Suppressor macrophage (primary cell): ENCODE measurements at regions not wholly inside any gene's neighbourhood (a gene's known extent, or its start where the extent isn't known, plus 50 kb on each side); places are given as distances from the start of the nearest gene placed in this dataset.
"Not testable (repeated sequence)": the region's sequence is repeated elsewhere in the genome, so short reads cannot be mapped to it uniquely, and the experiment has no call there.

ENCODE experiments used
- DNase-seq, 4 experiments: peaks; one replicate each; pipeline ENCODE4 v3.0.0-alpha.2; 2020 to 2022

DNA sequence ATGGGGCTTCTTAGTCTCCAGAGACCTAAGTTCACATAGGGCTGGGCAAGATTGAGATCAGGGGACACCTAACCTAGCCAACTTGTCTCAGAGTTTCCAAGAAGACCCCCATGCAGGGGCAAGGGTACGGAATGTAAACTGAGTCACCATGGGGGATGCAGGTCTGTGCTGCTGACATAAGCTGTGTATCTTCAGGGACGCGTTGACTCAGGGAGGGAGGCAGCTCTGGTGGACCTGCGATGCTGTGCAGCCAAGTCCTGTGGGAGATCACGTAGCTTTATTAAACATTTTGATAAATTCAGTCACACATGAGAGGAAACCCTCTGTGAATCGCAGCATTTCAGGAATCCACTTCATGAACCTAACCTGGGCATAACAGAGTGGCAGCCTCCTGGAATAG lies 216.0 kb downstream of the ANKRD30B start:
- DNase-seq, result no peak

DNA sequence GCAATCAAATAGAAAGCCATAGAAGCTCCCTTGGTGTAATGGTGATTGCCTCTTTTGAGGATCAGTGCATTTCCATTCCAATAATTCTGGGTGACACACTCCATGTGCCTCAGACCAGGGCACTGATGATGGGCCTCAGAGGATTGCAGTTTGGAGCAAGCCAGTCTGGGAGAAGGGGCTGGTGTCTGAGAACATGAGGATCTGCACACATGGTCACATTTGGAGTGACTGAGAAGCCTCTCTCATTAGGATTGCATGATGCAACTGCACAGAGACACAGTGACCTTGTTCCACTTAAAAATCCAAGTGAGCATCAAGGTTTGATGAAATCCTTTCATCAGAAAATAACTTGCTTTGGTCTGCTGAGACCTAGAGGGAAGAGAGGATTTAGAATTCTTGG lies 216.4 kb downstream of the ANKRD30B start:
- DNase-seq, result no peak

DNA sequence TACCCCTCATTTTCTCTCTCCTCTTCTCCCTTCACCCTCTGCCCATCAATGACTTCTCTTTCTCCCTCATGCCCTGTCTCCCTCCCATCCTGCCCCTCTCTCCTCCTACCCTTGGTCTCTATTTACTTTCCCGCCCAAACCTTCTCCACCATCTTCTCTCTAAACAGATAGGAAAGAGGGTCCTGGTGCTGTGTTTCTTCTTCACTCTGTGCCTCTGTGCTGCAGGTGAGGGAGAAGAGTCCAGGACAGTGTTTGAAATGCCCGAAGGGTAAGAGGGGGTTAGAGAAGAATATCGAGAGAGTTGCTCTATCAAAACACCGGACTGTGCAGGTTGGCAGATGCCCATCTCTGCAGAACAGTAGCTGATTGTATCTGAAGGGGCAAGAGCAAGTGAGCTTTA lies 217.0 kb downstream of the ANKRD30B start:
- not testable (repeated sequence) for DNase-seq

DNA sequence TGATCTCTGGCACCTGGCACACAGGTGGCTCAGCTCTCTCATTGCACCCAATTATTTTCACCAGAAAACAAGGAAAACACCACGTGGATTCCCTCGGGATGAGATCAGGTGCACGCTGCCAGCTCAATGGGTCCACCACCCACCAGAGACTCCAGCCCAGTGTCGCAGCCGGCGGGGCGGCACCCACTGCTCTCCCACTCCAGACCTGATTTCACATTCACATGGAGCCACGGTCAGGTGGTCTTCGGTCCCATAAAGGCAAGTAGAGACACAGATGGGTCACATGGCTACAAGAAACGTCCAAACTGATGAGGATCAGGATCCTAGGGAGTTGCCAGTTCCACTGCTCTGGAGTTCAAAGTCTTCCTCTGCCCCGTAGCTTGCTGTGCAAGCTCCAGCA lies 217.6 kb downstream of the ANKRD30B start:
- DNase-seq, result no peak

DNA sequence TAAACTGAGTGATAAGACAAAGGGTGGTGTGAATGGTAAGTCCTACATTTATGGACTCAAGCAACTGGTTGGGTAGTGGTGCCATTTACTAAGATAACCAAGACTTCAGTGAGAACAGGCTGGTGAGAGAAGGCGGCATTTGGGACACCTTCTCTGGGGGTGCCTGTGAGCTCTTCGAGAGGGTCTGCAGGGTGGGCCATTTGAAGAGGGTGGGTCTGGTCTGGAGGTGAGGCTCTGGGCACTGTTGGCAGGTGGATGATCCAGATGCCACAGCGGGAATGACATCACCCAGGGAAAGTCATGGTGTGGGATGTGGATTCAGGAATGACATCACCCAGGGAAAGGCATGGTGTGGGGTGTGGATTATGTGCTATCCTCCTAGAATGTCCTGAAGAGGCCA lies 219.3 kb downstream of the ANKRD30B start:
- DNase-seq, result not testable (repeated sequence)

DNA sequence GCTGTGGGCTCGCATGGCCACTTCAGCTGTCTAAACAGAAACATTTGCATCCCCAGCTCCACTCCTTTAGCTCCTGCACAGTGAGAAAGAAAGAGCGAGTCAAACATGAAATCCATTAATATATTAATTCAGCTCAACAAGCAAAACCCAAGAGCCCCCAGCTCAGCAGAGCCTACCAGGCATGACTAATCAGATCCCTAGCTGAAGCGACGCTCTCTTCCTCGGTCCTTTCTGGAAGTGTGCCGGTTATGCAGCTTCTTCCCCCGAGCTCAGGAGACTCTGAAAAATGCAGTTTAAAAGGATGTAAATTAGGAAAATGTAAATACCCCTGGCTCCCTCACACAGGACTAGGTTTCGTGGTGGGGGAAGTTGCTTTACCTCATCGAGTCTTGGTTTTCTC lies 221.5 kb downstream of the ANKRD30B start:
- no peak for DNase-seq

DNA sequence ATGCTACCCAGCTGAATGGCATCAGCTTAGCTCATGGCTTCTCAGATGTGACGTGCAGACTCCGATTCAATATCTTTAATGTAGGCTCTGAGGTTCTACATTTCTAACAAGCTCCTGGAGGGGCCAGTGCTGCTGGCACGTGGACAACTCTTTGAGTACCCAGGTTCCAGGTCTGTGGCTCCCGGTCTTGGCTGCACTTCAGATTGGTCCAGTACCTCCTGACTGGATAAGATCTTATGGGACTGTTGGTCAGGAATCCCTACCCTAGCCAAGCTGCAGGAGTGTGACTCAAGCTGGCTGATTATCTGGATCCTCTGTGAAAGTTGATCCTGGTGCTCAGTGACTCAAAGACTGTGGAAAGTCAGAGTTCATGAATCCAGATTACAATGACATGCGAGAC lies 222.1 kb downstream of the ANKRD30B start:
- no peak for DNase-seq

DNA sequence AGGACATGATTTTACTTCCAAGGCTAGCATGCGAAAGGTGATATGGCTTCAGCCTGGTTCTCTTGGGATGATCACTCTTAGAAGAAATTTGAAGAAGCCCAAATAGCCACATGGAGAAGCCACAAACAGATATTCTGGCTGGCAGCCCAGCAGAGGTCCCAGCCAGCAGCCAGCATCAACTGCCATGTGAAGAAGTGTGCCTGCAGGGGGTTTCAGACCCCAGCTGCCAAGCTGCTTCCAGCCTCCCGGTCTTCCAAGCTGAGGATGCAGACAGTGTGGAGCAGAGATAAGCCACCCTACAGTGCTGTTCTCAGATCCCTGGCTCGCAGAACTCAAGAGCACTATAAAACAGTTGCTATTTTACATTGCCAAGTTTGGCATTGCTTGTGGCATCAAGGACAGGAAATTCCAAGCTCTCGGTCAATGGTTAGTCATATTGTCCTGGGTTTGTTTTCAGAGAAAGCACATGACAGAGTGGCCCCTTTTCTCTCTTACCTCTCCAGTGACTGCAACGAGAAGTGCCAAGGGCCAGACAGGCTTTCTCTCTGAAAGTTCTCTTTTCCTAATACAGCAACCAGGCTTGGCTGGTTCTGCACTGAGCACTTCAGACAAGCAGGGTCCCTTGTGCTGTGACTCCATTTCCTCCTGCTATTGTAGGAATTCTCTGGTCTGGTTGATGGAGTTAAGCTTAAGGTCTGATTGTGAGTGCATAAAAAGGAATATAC lies 223.7 kb downstream of the ANKRD30B start:
- no peak for DNase-seq

DNA sequence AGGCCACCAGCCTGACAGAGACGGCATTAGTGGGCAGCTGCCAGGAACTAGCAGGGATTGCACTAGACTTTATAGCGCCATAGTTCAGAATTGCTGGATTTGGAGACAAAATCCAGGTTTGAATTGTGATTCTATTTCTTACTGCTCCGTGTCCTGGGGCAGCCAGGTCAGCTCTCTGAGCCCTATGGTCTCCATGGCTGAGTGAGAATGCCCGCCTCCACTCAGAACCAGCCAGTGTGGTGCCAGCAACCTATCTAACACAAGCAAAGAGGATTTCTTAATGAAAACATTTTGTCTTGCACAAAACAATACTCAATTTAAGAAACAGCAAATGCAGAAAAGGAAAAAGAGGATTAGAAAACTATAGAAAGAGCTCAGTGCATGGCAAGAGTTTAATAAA lies 225.4 kb downstream of the ANKRD30B start:
- DNase-seq, result not testable (repeated sequence)

DNA sequence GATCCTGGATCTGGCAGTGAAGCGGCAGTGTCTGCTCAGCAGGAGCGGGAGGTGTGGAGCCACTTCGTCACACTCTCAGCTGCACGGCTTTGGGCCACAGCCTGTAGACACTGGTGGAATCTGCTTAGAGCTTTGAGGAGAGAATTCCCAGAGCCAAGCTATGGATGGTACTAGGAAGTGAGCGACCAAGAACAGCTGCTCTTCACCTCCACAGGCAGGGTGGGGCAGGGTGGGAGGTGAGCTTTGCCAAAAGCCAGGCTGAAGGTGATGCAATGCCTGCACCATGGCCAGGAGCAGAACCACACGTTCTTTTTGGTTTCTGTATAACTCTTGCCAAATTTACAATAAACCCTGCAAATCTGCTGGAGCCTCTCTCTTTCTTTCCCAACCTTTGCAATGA lies 226.1 kb downstream of the ANKRD30B start:
- no peak for DNase-seq

DNA sequence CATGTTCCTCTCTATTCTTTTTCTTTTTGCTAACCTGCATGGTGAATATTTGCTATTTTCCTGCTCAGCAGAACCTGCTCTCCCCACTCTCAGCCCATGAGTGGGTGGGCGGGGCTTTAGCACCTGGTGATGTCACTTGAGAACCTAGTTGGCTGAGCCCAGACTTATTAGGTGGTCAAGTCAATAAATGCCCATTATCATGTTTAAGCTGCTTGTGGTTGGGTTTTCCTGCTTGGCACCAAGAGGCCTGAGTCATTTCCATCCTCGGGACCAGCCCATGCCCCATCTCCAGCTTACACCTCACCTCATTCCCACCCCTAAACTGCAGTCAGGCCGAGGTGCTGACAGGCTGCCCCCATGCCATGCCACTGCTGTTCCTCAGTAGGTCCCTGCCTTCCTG lies 226.6 kb downstream of the ANKRD30B start:
- no peak for DNase-seq

DNA sequence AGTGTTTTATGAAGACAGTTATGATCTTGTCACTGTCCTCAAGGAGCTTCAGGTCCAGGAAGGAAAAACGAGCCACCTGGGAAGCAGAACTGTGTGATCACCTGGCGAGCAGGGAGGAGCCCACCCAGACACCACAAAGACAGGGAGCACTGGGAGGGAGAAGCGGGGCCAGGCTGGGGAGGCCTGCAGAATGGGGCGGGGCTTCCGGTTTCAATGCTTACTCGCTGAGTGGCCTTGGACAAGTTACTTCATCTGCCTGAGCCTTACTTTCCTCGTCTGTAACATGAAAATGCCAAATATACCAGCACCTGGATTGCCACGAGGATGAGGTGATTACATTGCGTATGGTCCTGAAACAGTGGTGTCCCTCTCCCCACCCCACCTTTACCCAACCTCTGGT lies 227.5 kb downstream of the ANKRD30B start:
- DNase-seq, result no peak

DNA sequence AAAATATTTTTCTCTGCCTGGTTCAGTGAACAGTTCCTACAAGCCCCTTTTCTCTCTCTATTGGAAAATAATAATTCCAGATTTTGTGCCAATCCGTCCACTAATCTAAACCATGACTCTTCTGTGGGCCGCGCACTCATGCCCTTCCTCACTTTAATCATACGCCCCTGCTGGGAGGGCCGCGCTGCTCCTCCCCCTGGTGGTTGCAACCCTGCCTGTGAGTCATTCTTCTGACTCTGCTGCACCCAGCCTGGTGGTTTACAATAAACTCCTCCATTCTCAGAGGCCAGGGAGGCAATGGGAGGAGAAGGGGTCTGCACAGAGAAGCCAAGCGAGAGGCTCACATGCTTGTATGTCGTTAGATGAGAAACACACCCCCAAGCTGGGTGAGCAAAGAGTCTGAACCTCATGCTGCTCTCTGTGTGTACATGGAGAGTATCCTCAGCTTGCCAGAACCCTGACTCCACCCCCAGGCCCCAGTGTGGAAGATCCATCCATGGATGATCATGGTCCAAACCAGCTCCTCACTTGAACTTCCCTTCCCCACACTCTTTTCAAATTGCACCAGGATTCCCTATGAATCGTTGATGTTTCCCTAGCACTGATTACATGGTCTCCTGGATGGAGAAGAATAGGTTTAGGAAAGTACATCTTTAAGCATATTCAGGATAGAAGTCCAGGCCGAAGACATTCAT lies 228.9 kb downstream of the ANKRD30B start:
- DNase-seq, result no peak

DNA sequence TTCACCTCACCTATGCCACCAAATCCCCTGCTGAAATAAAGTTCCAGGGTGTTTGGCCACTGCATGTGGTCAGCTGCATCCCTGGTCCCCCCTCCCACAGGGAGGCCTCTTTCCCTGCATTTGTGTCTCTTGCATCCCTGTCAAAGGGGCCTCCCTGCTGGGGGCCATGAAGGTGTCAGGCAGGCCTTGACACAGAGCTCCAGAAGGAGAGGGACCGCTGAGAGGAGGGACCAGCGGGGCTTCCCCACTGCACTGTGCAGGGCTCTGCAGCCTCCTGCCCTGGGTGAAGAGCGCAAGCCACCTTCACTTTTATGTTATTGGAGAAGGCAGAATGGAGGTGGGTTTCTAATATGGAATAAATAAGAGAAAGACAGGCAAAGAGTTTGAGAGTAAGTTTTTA lies 230.2 kb downstream of the ANKRD30B start:
- DNase-seq, result no peak

DNA sequence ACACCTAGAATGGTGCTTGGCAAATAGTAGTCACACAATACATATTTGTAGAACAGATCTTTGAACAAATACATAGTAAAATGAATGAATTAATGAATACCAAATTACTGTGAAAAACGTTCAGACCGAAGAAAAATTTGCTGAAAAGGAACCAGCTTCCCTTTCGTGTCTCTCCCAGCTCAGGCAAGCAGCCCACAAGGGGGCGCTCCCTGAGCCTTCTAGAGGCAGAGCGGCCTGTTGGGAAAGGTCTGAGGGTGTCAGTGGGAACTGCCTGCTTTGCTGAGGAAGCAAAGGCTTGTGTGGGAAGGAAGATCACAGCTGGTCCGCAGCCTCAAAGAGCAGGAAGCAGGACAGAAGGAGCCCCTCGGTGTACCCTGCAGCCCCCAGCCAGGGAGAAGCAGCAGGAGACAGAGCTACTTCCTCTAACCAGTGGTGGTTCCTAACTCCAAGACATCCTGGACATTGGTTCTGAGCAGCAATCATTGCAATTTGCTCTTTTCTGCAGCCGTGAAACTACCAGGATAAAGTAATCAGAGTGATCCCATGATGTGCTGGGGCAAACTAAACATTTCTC lies 231.1 kb downstream of the ANKRD30B start:
- peak; percentile 2 to 38 (median 20) for DNase-seq

DNA sequence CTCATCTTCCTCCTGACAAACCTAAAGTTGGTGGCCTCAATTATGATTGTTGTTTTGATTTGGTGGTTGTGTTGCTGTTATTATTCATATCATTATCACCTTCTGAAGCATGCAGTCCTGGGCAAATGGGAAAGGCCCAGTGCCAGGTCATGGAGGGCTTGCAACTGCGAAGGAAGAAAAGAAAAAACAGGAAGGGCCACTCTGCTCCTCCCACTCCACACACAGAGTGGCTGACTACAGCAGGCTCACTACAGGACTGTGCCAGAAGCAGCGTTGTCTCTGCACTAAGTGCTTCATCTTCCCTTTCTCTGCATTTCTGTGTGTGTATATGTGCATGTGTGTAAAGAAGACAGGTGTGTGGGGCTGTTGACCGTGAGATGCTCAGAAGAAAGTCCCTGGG lies 231.9 kb downstream of the ANKRD30B start:
- no peak for DNase-seq

DNA sequence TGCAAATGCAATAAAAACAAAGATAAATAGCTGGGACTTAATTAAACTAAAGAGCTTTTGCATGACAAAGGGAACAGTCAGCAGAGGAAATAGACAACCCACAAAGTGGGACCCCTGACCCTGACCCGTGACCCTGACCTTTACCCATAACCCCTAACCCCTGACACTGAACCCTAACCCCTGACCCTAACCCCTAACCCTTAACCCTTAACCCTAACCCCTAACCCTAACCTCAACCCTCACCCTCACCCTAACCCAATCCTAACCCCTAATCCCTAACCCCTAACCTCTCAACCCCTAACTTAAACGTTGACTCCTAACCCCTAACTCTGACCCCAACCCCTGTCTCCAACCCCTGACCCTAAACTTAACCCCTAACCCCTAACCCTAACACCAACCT lies 236.6 kb downstream of the ANKRD30B start:
- not testable (repeated sequence) for DNase-seq

DNA sequence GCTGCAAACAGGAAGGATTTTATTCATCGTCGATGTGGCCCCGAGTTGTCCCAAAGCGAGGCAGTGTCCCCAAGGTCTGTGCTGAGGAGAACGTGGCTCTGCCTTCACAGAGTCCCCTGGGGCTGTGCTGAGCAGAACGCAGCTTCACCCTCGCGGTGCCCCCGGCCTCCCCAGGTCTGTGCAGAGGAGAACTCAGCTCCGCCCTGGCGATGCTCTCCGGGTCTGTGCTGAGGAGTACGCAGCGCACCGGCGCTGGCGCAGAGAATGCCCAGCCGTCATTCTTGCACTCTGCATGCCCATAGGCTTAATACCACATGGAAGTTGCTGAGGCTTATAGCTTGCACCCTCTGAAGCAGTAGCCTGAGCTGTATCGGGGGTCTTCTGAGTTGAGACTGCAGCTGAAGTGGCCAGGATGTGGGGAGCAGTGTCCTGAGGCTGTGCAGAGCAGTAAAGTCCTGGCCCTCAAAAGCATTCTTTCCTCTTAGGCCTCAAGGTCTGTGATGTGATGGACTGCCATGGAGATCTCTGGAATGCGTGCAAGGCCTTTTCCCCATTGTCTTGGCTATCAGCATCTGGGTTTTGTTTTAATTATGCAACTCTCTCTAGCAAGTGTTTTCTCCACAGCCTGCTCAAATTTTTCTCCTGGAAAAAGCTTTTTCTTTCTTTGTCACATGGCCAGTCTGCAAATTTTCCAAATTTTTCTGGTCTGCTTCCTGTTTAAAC lies 237.5 kb downstream of the ANKRD30B start:
- DNase-seq, result not testable (repeated sequence)

DNA sequence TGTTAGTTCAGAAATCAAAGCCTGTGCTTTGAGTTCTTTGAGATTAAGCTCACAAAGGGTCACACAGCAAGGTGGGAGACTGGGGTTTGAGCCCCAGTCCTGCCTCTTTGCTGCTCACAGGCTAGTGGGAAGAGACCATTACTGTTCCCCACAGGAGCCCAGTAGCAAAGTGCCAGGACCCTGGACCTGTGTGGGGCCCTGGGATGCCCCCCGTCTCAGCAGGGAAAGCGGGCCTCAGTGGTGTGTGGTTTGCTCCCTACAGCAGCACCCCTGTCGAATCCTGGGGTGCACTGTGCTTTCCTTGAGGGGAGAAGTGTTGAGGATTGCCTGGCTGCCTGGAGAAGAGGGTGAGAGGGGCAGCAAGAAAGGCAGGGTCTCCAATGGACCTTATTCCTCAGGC lies 239.4 kb downstream of the ANKRD30B start:
- not testable (repeated sequence) for DNase-seq

DNA sequence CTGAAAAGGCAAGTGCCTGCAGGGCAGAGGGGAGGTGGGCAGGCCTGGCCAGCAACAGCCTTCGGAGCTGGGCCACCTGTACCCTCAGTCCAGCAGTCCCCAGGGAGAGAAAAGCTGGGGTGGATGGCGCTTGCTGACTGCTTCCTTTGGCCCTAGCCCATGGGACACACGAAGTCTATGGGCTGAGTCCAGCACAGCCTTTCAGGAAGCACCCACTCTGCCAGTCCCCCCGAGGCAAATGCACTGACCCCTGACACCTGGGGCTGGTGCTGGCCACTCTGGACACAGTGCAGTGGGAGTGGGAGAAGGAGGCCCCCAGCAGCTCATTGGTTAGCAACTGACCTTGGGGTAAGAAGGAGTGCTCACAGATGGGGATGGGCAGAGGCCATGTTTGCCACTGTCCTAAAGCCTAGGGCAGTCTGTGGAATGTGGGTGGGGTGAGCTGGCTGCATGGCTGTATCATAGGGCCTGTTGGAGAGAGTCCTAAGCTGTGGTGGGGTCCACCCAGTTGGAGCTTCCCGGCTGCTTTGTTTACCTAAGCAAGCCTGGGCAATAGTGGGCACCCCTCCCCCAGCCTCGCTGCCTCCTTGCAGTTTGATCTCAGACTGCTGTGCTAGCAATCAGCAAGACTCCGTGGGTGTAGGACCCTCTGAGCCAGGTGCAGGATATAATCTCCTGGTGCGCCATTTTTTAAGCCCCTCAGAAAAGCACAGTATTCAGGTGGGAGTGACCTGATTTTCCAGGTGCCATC lies 240.2 kb downstream of the ANKRD30B start:
- DNase-seq, result not testable (repeated sequence)

DNA sequence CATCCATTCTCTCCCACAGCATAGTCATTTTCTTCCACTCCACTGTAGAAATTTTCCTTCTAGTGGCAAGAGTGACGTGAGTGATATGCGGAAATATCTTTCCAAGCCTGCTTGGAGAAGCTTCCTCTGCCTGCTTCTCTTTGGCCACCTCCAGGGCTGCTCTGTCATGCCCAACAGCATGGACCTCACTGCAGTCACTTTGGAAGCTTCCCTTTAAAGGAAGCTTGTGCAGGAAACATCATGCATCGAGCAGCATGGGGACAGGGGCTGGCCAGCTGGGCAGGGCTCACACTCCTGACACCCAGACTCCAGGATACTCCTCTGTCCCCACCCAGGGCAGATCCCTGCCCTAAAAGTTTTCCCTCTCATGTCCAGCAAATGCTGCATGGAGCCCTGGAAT lies 241.6 kb downstream of the ANKRD30B start:
- not testable (repeated sequence) for DNase-seq

DNA sequence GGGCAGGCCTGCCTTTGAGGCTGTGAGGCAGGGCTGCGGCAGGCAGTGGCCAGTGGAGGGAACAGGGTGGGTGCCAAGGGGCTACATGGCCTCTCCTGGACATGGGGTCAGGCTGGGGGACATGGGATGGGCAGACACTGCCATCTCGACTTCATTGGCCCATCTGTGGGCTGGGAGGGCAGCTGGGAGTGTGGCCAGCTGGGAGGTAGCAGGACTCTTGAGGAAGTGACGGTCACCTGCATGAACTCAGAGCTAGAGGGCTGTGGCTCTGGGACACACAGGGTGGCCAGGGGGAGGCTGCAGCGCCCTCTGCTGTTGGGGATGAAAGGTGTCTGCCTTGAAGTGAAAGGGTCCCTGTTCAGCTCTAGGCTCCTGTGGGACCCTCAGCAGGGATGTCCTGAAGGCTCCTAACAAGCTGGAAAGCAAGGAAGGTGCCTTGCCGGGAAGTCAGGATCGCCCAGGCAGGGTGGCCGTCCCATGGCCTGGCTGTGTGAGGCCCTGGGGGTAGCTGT lies 244.0 kb downstream of the ANKRD30B start:
- DNase-seq, result not testable (repeated sequence)
